Loucy (cell line): ENCODE measurements at regions not wholly inside any gene's neighbourhood (a gene's known extent, or its start where the extent isn't known, plus 50 kb on each side); places are given as distances from the start of the nearest gene placed in this dataset.

Experiments
- EZH2phosphoT487 ChIP-seq: fragments of 200-600 bp; IDR thresholded peaks from 2 replicates; pipeline ENCODE4 v1.6.1; 2018; ENCODE audit warnings: antibody characterized with exemption, mild to moderate bottlenecking, moderate library complexity, borderline replicate concordance
- TF ChIP-seq, protein P1 (sequence below): fragments of 200-600 bp; sonication (generic); conservative IDR thresholded peaks from 2 replicates; pipeline ENCODE4 v1.5.1; 2014; ENCODE audit warnings: mild to moderate bottlenecking, antibody characterized with exemption, low read length

DNA sequence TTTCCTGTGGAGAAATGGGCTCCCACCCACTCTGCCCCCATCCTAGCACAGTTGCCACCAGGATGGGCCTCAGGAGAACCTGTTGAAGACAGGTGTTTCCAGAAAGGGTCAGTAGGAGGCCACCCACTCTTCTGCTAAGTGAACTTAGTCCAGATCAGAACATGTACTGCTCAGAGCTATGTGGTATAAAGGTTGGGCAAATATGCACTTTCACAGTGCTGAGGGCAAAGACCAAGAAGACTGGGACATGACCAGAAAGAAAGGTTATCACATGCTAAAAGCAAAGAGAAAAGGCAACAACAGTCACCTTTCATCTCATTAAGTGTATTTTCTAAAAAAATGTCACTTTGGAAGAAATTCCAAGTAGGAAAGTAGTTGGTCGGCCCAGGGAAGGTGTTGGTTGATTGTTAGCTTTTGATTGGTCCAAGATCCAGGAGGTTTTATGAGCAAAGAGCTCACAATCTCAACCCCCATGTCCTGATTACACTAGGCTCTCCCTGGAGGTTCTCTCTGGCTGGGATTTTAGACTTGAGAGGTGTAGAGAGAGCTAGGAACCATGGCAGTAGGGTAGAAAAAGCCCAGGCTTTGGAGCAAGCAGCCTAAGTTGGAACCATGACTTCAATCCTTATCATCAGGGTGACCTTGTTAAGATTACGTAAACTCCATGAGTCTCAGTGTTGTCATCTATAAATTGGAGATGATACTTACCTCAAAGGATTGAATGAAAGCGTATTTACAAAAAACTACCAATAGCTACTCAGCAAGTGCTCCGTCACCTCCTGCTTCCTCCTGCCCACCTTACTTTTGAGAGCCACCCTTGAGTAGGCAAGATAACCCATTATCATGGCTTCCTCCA is 102.6 kb downstream of the GLUL start:
- no peak for TF ChIP-seq EZH2phosphoT487
- TF ChIP-seq, protein P1, sequence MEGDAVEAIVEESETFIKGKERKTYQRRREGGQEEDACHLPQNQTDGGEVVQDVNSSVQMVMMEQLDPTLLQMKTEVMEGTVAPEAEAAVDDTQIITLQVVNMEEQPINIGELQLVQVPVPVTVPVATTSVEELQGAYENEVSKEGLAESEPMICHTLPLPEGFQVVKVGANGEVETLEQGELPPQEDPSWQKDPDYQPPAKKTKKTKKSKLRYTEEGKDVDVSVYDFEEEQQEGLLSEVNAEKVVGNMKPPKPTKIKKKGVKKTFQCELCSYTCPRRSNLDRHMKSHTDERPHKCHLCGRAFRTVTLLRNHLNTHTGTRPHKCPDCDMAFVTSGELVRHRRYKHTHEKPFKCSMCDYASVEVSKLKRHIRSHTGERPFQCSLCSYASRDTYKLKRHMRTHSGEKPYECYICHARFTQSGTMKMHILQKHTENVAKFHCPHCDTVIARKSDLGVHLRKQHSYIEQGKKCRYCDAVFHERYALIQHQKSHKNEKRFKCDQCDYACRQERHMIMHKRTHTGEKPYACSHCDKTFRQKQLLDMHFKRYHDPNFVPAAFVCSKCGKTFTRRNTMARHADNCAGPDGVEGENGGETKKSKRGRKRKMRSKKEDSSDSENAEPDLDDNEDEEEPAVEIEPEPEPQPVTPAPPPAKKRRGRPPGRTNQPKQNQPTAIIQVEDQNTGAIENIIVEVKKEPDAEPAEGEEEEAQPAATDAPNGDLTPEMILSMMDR, result no peak
